ENCODE measurements at regions not wholly inside any gene's neighbourhood (a gene's known extent, or its start where the extent isn't known, plus 50 kb on each side); places are given as distances from the start of the nearest gene placed in this dataset.

DNA sequence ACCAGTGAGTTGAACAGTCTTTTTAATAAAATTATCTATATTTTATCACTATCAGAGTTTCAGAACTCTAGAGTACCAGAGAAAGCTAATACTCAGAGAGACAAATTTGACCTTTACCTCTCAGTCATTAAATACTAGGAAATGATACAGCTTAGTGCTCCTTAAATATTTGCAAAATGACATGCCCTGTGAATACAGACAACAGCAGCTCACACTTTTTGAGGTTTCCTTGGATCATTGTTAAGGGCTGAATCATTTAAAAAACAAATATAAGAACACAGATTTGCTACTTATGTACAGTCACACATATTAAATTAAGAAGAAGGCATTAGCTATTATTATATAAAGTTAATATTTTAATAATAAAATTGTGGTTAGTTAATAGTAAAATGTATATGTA is 1158.7 kb upstream of the EYS start:
- TF ChIP-seq TCF7 (IDR thresholded peaks at IDR 0.05; ENCODE audit: borderline replicate concordance) (no peak), SIN3A (IDR thresholded peaks at IDR 0.05; ENCODE audit: low read depth, low read length) (no peak), EP300 (IDR thresholded peaks at IDR 0.05; ENCODE audit: borderline replicate concordance in 1 of 2, control insufficient read depth in 1 of 2, low read depth in 2 of 2, low read length in 2 of 2) (no peak), JUND (IDR thresholded peaks at IDR 0.05; ENCODE audit: low read depth, low read length) (no peak), SMARCA5 (IDR thresholded peaks at IDR 0.05) (no peak), TAF1 (IDR thresholded peaks at IDR 0.05; ENCODE audit: borderline replicate concordance, low read depth, low read length) (no peak), RAD21 (IDR thresholded peaks at IDR 0.05; ENCODE audit: insufficient read depth, low read depth, low read length) (no peak), JUNB (IDR thresholded peaks at IDR 0.05) (no peak)
- TF ChIP-seq, protein P1, sequence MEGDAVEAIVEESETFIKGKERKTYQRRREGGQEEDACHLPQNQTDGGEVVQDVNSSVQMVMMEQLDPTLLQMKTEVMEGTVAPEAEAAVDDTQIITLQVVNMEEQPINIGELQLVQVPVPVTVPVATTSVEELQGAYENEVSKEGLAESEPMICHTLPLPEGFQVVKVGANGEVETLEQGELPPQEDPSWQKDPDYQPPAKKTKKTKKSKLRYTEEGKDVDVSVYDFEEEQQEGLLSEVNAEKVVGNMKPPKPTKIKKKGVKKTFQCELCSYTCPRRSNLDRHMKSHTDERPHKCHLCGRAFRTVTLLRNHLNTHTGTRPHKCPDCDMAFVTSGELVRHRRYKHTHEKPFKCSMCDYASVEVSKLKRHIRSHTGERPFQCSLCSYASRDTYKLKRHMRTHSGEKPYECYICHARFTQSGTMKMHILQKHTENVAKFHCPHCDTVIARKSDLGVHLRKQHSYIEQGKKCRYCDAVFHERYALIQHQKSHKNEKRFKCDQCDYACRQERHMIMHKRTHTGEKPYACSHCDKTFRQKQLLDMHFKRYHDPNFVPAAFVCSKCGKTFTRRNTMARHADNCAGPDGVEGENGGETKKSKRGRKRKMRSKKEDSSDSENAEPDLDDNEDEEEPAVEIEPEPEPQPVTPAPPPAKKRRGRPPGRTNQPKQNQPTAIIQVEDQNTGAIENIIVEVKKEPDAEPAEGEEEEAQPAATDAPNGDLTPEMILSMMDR (IDR thresholded peaks at IDR 0.05 in 2 of 3, conservative IDR thresholded peaks at IDR 0.05 in 1 of 3; ENCODE audit: control insufficient read depth in 2 of 3, extremely low read depth in 1 of 3, insufficient read depth in 1 of 3, low read depth in 3 of 3, low read length in 3 of 3) = no peak
- TF ChIP-seq, protein P2, sequence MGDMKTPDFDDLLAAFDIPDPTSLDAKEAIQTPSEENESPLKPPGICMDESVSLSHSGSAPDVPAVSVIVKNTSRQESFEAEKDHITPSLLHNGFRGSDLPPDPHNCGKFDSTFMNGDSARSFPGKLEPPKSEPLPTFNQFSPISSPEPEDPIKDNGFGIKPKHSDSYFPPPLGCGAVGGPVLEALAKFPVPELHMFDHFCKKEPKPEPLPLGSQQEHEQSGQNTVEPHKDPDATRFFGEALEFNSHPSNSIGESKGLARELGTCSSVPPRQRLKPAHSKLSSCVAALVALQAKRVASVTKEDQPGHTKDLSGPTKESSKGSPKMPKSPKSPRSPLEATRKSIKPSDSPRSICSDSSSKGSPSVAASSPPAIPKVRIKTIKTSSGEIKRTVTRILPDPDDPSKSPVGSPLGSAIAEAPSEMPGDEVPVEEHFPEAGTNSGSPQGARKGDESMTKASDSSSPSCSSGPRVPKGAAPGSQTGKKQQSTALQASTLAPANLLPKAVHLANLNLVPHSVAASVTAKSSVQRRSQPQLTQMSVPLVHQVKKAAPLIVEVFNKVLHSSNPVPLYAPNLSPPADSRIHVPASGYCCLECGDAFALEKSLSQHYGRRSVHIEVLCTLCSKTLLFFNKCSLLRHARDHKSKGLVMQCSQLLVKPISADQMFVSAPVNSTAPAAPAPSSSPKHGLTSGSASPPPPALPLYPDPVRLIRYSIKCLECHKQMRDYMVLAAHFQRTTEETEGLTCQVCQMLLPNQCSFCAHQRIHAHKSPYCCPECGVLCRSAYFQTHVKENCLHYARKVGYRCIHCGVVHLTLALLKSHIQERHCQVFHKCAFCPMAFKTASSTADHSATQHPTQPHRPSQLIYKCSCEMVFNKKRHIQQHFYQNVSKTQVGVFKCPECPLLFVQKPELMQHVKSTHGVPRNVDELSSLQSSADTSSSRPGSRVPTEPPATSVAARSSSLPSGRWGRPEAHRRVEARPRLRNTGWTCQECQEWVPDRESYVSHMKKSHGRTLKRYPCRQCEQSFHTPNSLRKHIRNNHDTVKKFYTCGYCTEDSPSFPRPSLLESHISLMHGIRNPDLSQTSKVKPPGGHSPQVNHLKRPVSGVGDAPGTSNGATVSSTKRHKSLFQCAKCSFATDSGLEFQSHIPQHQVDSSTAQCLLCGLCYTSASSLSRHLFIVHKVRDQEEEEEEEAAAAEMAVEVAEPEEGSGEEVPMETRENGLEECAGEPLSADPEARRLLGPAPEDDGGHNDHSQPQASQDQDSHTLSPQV (IDR thresholded peaks at IDR 0.05) = no peak
- TF ChIP-seq, protein P3, sequence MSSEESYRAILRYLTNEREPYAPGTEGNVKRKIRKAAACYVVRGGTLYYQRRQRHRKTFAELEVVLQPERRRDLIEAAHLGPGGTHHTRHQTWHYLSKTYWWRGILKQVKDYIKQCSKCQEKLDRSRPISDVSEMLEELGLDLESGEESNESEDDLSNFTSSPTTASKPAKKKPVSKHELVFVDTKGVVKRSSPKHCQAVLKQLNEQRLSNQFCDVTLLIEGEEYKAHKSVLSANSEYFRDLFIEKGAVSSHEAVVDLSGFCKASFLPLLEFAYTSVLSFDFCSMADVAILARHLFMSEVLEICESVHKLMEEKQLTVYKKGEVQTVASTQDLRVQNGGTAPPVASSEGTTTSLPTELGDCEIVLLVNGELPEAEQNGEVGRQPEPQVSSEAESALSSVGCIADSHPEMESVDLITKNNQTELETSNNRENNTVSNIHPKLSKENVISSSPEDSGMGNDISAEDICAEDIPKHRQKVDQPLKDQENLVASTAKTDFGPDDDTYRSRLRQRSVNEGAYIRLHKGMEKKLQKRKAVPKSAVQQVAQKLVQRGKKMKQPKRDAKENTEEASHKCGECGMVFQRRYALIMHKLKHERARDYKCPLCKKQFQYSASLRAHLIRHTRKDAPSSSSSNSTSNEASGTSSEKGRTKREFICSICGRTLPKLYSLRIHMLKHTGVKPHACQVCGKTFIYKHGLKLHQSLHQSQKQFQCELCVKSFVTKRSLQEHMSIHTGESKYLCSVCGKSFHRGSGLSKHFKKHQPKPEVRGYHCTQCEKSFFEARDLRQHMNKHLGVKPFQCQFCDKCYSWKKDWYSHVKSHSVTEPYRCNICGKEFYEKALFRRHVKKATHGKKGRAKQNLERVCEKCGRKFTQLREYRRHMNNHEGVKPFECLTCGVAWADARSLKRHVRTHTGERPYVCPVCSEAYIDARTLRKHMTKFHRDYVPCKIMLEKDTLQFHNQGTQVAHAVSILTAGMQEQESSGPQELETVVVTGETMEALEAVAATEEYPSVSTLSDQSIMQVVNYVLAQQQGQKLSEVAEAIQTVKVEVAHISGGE (CRISPR knock-in tag; IDR thresholded peaks at IDR 0.05) = no peak
